ENCODE measurements at regions not wholly inside any gene's neighbourhood (a gene's known extent, or its start where the extent isn't known, plus 50 kb on each side); places are given as distances from the start of the nearest gene placed in this dataset.

- DNase-seq, result no peak
Observed at GRCh38 chr4:181905708-181906107, 337.5 kb upstream of the TENM3 start.

- DNase-seq, result no peak
Observed at GRCh38 chr4:181908168-181908567, 335.0 kb upstream of the TENM3 start.

GRCh38 chr4:181909368-181909767, 333.8 kb upstream of the TENM3 start:
- DNase-seq, result no peak

- DNase-seq, result no peak
Observed at GRCh38 chr4:181911420-181911819, 331.8 kb upstream of the TENM3 start.

GRCh38 chr4:181933471-181933870, 309.7 kb upstream of the TENM3 start:
- no peak for DNase-seq

GRCh38 chr4:181938631-181939030, 304.6 kb upstream of the TENM3 start:
- DNase-seq, result no peak

- no peak for DNase-seq
Observed at GRCh38 chr4:181939199-181939945, 303.8 kb upstream of the TENM3 start.

- no peak for DNase-seq
Observed at GRCh38 chr4:181944527-181944926, 298.7 kb upstream of the TENM3 start.

GRCh38 chr4:181946902-181947301, 296.3 kb upstream of the TENM3 start:
- no peak for DNase-seq

GRCh38 chr4:181948839-181949382, 294.3 kb upstream of the TENM3 start:
- no peak for DNase-seq

- DNase-seq, result no peak
Observed at GRCh38 chr4:181949704-181950312, 293.4 kb upstream of the TENM3 start.

- no peak for DNase-seq
Observed at GRCh38 chr4:181950372-181951127, 292.7 kb upstream of the TENM3 start.

- DNase-seq, result no peak
Observed at GRCh38 chr4:181951265-181951664, 291.9 kb upstream of the TENM3 start.

- DNase-seq, result peak; percentile 34
Observed at GRCh38 chr4:181952478-181952877, 290.7 kb upstream of the TENM3 start.

GRCh38 chr4:181956512-181956911, 286.7 kb upstream of the TENM3 start:
- DNase-seq, result no peak

- peak; percentile 41 for DNase-seq
Observed at GRCh38 chr4:181957088-181957487, 286.1 kb upstream of the TENM3 start.

GRCh38 chr4:181958446-181958845, 284.8 kb upstream of the TENM3 start:
- no peak for DNase-seq

GRCh38 chr4:181959121-181959520, 284.1 kb upstream of the TENM3 start:
- DNase-seq, result no peak

GRCh38 chr4:181960384-181960783, 282.8 kb upstream of the TENM3 start:
- DNase-seq, result no peak

- no peak for DNase-seq
Observed at GRCh38 chr4:181962321-181962720, 280.9 kb upstream of the TENM3 start.

- DNase-seq, result no peak
Observed at GRCh38 chr4:181964731-181965130, 278.5 kb upstream of the TENM3 start.

- no peak for DNase-seq
Observed at GRCh38 chr4:181966104-181966551, 277.1 kb upstream of the TENM3 start.

GRCh38 chr4:181967401-181967800, 275.8 kb upstream of the TENM3 start:
- DNase-seq, result no peak

GRCh38 chr4:181968371-181968770, 274.8 kb upstream of the TENM3 start:
- no peak for DNase-seq

All from left hindlimb (tissue), 1 donor.